ENCODE measurements at regions not wholly inside any gene's neighbourhood (a gene's known extent, or its start where the extent isn't known, plus 50 kb on each side); places are given as distances from the start of the nearest gene placed in this dataset.
"Not testable (repeated sequence)": the region's sequence is repeated elsewhere in the genome, so short reads cannot be mapped to it uniquely, and the experiment has no call there.

- Histone ChIP-seq H3K36me3 (ENCODE audit: insufficient read depth) (no peaks in the 10 kb centered on the region), H3K27me3 (ENCODE audit: insufficient read depth, low read depth) (no peaks in the 10 kb centered on the region), H3K27ac (no peak overlapping the region), H3K79me2 (ENCODE audit: insufficient read depth, low read depth) (no peaks in the 10 kb centered on the region), H3K4me3 (IDR thresholded peaks at IDR 0.05; ENCODE audit: insufficient read depth, low read depth, low read length) (no peak overlapping the region), H3K4me2 (no peak overlapping the region), H2AFZ (ENCODE audit: low read depth) (no peak overlapping the region), H3K9ac (no peak overlapping the region), H4K20me1 (ENCODE audit: insufficient read depth) (no peaks in the 10 kb centered on the region), H3K4me1 (ENCODE audit: low read depth, poor library complexity, severe bottlenecking) (no peaks in the 10 kb centered on the region)
- TF ChIP-seq CTCF (conservative IDR thresholded peaks at IDR 0.05; ENCODE audit: low read depth, low read length), result no peak
Observed at GRCh38 chr15:37416103-37416502, 315.8 kb upstream of the MEIS2 start.

GRCh38 chr15:37425541-37425940 lies 325.2 kb upstream of the MEIS2 start:
- no peaks in the 10 kb centered on the region for H3K36me3 ChIP-seq (ENCODE audit: insufficient read depth)
- TF ChIP-seq CTCF (conservative IDR thresholded peaks at IDR 0.05; ENCODE audit: low read depth, low read length), result no peak

DNA sequence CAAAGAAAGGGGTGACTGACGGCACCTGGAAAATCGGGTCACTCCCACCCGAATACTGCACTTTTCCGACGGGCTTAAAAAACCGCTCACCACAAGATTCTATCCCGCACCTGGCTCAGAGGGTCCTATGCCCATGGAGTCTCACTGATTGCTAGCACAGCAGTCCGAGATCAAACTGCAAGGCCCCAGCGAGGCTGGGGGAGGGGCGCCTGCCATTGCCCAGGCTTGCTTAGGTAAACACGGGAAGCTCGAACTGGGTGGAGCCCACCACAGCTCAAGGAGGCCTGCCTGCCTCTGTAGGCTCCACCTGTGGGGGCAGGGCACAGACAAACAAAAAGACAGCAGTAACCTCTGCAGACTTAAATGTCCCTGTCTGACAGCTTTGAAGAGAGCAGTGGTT lies 327.0 kb upstream of the MEIS2 start:
- not testable (repeated sequence) for H4K20me1 ChIP-seq (ENCODE audit: insufficient read depth); H3K9ac ChIP-seq; H3K36me3 ChIP-seq (ENCODE audit: insufficient read depth); H3K4me1 ChIP-seq (ENCODE audit: low read depth, poor library complexity, severe bottlenecking); H3K27me3 ChIP-seq (ENCODE audit: insufficient read depth, low read depth); H3K79me2 ChIP-seq (ENCODE audit: insufficient read depth, low read depth); H3K4me3 ChIP-seq (IDR thresholded peaks at IDR 0.05; ENCODE audit: insufficient read depth, low read depth, low read length); H3K27ac ChIP-seq; H3K4me2 ChIP-seq; H2AFZ ChIP-seq (ENCODE audit: low read depth)

More at GRCh38 chr15:37425541-37425940, 325.2 kb upstream of the MEIS2 start:
- no peaks in the 10 kb centered on the region for H3K79me2 ChIP-seq (ENCODE audit: insufficient read depth, low read depth)
- no peak overlapping the region for H3K4me2 ChIP-seq
- no peaks in the 10 kb centered on the region for H4K20me1 ChIP-seq (ENCODE audit: insufficient read depth)
- H3K4me3 ChIP-seq (IDR thresholded peaks at IDR 0.05; ENCODE audit: insufficient read depth, low read depth, low read length), result no peak overlapping the region
- no peaks in the 10 kb centered on the region for H3K27me3 ChIP-seq (ENCODE audit: insufficient read depth, low read depth)
- H3K4me1 ChIP-seq (ENCODE audit: low read depth, poor library complexity, severe bottlenecking), result no peaks in the 10 kb centered on the region
- H3K27ac ChIP-seq, result no peak overlapping the region
- H3K9ac ChIP-seq, result no peak overlapping the region
- no peak overlapping the region for H2AFZ ChIP-seq (ENCODE audit: low read depth)

DNA sequence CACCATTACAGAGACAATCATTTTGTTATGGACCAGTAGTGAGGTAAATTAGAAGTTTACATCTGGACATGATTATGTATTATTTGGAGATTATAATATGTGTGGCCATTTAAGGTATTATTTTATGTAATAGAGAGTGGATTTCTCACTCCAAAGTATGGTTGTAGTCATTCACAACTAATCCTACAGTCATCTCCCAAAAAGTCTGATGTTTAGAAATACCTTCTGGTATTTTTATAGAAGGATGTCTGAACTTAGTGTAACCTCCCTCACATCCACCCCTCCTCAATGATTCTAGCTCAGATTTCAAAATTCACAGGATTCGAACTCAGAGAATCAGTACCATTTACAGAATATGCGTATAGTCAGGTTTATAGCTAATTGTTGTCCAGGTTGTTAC lies 346.6 kb upstream of the MEIS2 start:
- Histone ChIP-seq H3K4me2 (no peak overlapping the region), H3K79me2 (ENCODE audit: insufficient read depth, low read depth) (no peaks in the 10 kb centered on the region), H3K4me3 (IDR thresholded peaks at IDR 0.05; ENCODE audit: insufficient read depth, low read depth, low read length) (no peak overlapping the region), H2AFZ (ENCODE audit: low read depth) (no peak overlapping the region), H3K9ac (no peak overlapping the region), H3K36me3 (ENCODE audit: insufficient read depth) (no peaks in the 10 kb centered on the region), H3K27ac (no peak overlapping the region), H3K27me3 (ENCODE audit: insufficient read depth, low read depth) (no peaks in the 10 kb centered on the region), H4K20me1 (ENCODE audit: insufficient read depth) (no peaks in the 10 kb centered on the region), H3K4me1 (ENCODE audit: low read depth, poor library complexity, severe bottlenecking) (no peaks in the 10 kb centered on the region)
- no peak for TF ChIP-seq CTCF (conservative IDR thresholded peaks at IDR 0.05; ENCODE audit: low read depth, low read length)

DNA sequence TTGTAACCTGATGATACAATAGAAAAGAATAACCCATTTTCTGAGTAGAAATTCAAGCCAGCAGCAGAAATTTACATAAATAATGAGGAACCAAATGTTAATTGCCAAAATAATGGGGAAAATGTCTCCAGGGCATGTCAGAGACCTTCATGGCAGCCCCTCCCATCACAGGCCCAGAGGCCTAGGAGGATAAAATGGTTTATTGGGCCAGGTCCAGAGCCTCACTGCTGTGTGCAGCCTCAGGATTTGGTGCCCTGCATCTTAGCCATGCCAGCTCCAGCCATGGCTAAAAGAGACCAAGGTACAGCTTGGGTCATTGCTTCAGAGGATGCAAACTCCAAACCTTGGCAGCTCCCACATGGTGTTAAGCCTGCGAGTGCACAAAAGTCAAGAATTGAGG lies 352.1 kb upstream of the MEIS2 start:
- Histone ChIP-seq H2AFZ (ENCODE audit: low read depth) (no peak overlapping the region), H3K4me1 (ENCODE audit: low read depth, poor library complexity, severe bottlenecking) (no peaks in the 10 kb centered on the region), H3K4me3 (IDR thresholded peaks at IDR 0.05; ENCODE audit: insufficient read depth, low read depth, low read length) (no peak overlapping the region), H3K27ac (no peak overlapping the region), H3K79me2 (ENCODE audit: insufficient read depth, low read depth) (no peaks in the 10 kb centered on the region), H3K27me3 (ENCODE audit: insufficient read depth, low read depth) (no peaks in the 10 kb centered on the region), H3K4me2 (no peak overlapping the region), H3K36me3 (ENCODE audit: insufficient read depth) (no peaks in the 10 kb centered on the region), H4K20me1 (ENCODE audit: insufficient read depth) (no peaks in the 10 kb centered on the region), H3K9ac (no peak overlapping the region)
- TF ChIP-seq CTCF (conservative IDR thresholded peaks at IDR 0.05; ENCODE audit: low read depth, low read length), result no peak

Data from KMS-11 (cell line).